Astrocyte (in vitro differentiated cells and primary cell): ENCODE measurements at regions not wholly inside any gene's neighbourhood (a gene's known extent, or its start where the extent isn't known, plus 50 kb on each side); places are given as distances from the start of the nearest gene placed in this dataset.

ENCODE experiments used
- DNase-seq: peaks from one replicate; pipeline ENCODE4 v3.0.0-alpha.2; 2010; ENCODE audit warnings: low read depth
- FAIRE-seq: peaks from 2 replicates; lab custom pipeline; 2011; peaks lifted over from hg19 to GRCh38; lab: Jason Lieb, UNC
- H2AFZ ChIP-seq: 2 replicates; pipeline ENCODE4 v1.6.0; 2012; ENCODE audit warnings: low read depth, low read length, inconsistent platforms
- H3K27ac ChIP-seq: 2 replicates; pipeline ENCODE4 v1.5.1; 2011; ENCODE audit warnings: low read depth, low read length, inconsistent platforms
- H3K27me3 ChIP-seq: 2 replicates; pipeline ENCODE4 v1.6.0; 2011; ENCODE audit warnings: low read length, inconsistent platforms; ENCODE audit not compliant: insufficient read depth
- H3K36me3 ChIP-seq: 2 replicates; pipeline ENCODE4 v1.5.1; 2011; ENCODE audit warnings: low read length, inconsistent platforms; ENCODE audit not compliant: insufficient read depth
- H3K4me1 ChIP-seq: 2 replicates; pipeline ENCODE4 v1.5.1; 2011; ENCODE audit warnings: low read length, inconsistent platforms; ENCODE audit not compliant: insufficient read depth
- H3K4me2 ChIP-seq: 2 replicates; pipeline ENCODE4 v1.6.0; 2012; ENCODE audit warnings: low read length, inconsistent platforms
- H3K4me3 ChIP-seq: 2 replicates; pipeline ENCODE4 v1.5.1; 2011; ENCODE audit warnings: low read depth, mild to moderate bottlenecking, low read length, inconsistent platforms; ENCODE audit not compliant: insufficient read depth
- H3K79me2 ChIP-seq: 2 replicates; pipeline ENCODE4 v1.6.0; 2012; ENCODE audit warnings: mild to moderate bottlenecking, low read length, inconsistent platforms; ENCODE audit not compliant: insufficient read depth
- H3K9ac ChIP-seq: 2 replicates; pipeline ENCODE4 v1.6.0; 2012; ENCODE audit warnings: mild to moderate bottlenecking, low read length, inconsistent platforms
- H3K9me3 ChIP-seq: 2 replicates; pipeline ENCODE4 v1.5.1; 2012; ENCODE audit warnings: low read depth, mild to moderate bottlenecking, low read length, inconsistent platforms; ENCODE audit not compliant: insufficient read depth
- H4K20me1 ChIP-seq: 2 replicates; pipeline ENCODE4 v1.6.0; 2012; ENCODE audit warnings: low read length, inconsistent platforms; ENCODE audit not compliant: insufficient read depth
- H3K27ac Mint-ChIP-seq: one replicate; pipeline ENCODE4 v1.8.0; 2021; ENCODE audit warnings: mild to moderate bottlenecking, mixed read lengths; ENCODE audit not compliant: unreplicated experiment
- H3K27me3 Mint-ChIP-seq: one replicate; pipeline ENCODE4 v1.8.0; 2021; ENCODE audit warnings: low read depth, mixed read lengths; ENCODE audit not compliant: unreplicated experiment
- H3K36me3 Mint-ChIP-seq: one replicate; pipeline ENCODE4 v1.8.0; 2021; ENCODE audit warnings: low read depth, mixed read lengths; ENCODE audit not compliant: unreplicated experiment
- H3K4me1 Mint-ChIP-seq: one replicate; pipeline ENCODE4 v1.8.0; 2021; ENCODE audit warnings: low read depth, mixed read lengths; ENCODE audit not compliant: unreplicated experiment
- H3K4me3 Mint-ChIP-seq: one replicate; pipeline ENCODE4 v1.8.0; 2021; ENCODE audit warnings: mild to moderate bottlenecking, moderate library complexity, mixed read lengths; ENCODE audit not compliant: unreplicated experiment
- H3K9me3 Mint-ChIP-seq: one replicate; pipeline ENCODE4 v1.8.0; 2021; ENCODE audit warnings: mild to moderate bottlenecking, mixed read lengths; ENCODE audit not compliant: unreplicated experiment
- CTCF ChIP-seq: IDR thresholded peaks from 2 replicates; pipeline ENCODE4 v1.5.1; 2011; ENCODE audit warnings: low read depth, mild to moderate bottlenecking, inconsistent platforms, low read length, moderate library complexity; ENCODE audit not compliant: insufficient read depth
- EZH2 ChIP-seq: IDR thresholded peaks from 2 replicates; pipeline ENCODE4 v1.6.1; 2012; ENCODE audit warnings: mild to moderate bottlenecking, low read length, inconsistent platforms; ENCODE audit not compliant: insufficient read depth

DNA sequence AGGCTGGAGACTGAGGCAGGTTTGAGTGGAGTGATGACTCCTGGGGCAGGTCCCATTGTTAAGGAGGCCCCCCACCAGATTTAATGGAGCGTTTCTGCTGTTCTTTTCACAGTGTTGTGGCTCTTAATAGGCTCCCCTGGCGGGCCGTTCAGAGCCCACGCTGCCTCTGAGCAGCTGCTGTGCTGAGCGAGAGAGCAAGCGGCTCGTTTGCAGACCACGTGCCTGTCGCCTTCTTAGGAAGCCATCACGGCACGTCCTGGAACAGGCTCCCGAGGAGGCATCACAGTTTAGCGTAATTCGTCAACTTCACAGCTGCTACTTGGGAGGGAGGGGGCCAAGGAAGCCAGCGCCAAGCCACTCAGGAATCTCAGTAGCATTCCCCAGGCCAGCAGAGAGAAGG, 70.5 kb upstream of the CTTNBP2NL start:
- no peak overlapping the region for H3K9ac ChIP-seq
- H3K4me2 ChIP-seq, result no peak overlapping the region
- H3K4me1 ChIP-seq, result no peaks in the 10 kb centered on the region
- no peaks in the 10 kb centered on the region for H3K79me2 ChIP-seq
- no peaks in the 10 kb centered on the region for H3K9me3 ChIP-seq
- H2AFZ ChIP-seq, result peak overlapping the region; percentile 47
- Mint-ChIP-seq H3K27me3 (peaks cover 24% of the 10 kb centered on the region), H3K36me3 (no peaks in the 10 kb centered on the region), H3K27ac (no peak overlapping the region), H3K4me3 (no peak overlapping the region), H3K4me1 (no peaks in the 10 kb centered on the region), H3K9me3 (no peaks in the 10 kb centered on the region)
- H3K27me3 ChIP-seq, result peaks cover 13% of the 10 kb centered on the region
- FAIRE-seq (no peak), DNase-seq (no peak)
- H3K27ac ChIP-seq, result no peak overlapping the region
- no peaks in the 10 kb centered on the region for H4K20me1 ChIP-seq
- no peak for TF ChIP-seq CTCF
- no peak for TF ChIP-seq EZH2
- H3K36me3 ChIP-seq, result no peaks in the 10 kb centered on the region
- H3K4me3 ChIP-seq, result no peak overlapping the region

GRCh38 chr1:112328600-112328999, 67.4 kb upstream of the CTTNBP2NL start:
- H2AFZ ChIP-seq, result no peak overlapping the region
- H3K27me3 Mint-ChIP-seq, result peaks cover 23% of the 10 kb centered on the region
- no peak overlapping the region for H3K9ac ChIP-seq
- H3K9me3 Mint-ChIP-seq, result no peaks in the 10 kb centered on the region
- no peak for TF ChIP-seq EZH2
- no peak for TF ChIP-seq CTCF
- H3K4me2 ChIP-seq, result no peak overlapping the region
- no peaks in the 10 kb centered on the region for H3K9me3 ChIP-seq
- H4K20me1 ChIP-seq, result no peaks in the 10 kb centered on the region
- DNase-seq, result no peak
- no peaks in the 10 kb centered on the region for H3K4me1 ChIP-seq
- no peak overlapping the region for H3K4me3 Mint-ChIP-seq
- H3K79me2 ChIP-seq, result no peaks in the 10 kb centered on the region
- H3K4me1 Mint-ChIP-seq, result no peaks in the 10 kb centered on the region
- no peak overlapping the region for H3K27ac Mint-ChIP-seq
- H3K4me3 ChIP-seq, result no peak overlapping the region
- peaks cover 9% of the 10 kb centered on the region for H3K27me3 ChIP-seq
- no peak for FAIRE-seq
- H3K27ac ChIP-seq, result no peak overlapping the region
- H3K36me3 ChIP-seq, result no peaks in the 10 kb centered on the region
- H3K36me3 Mint-ChIP-seq, result no peaks in the 10 kb centered on the region

DNA sequence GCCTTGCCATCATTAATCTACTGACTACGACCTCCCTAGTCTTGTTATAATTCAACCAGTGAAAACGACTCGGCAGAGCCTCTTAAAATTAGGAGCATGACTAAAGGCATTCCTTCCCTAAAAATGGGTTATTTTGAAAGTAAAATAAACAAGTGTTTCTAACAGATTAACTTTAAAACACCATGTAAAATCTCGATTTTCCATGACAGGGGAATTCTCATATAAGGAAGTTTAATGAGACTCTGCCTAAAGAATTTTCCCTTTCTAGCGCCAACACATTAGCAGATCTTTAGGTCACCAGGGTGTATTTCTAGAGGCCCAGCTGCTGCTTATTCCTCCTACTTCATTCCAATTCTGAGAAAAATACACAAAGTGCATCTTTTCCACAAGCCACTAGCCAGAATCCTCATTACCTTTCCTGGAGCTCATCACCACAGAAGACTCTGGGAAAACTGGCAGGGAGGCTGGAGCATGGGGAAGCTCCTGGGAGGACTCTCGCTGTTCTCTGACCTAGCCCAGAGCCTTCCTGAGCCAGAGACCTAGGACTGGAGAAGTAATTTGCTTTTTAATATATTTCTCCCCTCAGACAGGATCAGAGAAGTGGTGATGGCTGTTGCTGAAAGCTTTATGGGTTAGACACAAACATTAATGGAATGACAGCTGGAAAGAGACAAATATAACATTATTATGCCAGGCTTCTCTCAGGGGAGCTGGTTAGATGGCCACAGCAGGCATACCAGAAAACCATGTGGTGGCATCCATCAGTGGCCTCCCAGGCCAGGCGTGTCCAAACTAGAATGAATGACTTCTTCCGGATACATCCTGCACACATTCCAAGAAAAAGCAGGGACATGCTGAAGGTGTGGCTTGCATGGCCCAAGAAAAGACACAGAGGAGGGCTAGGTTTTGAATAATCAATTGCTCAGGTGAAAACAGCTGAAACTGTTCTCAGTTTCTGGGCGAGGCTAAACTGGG, 63.6 kb upstream of the CTTNBP2NL start:
- no peak overlapping the region for H3K4me2 ChIP-seq
- H3K27me3 ChIP-seq, result peaks cover 12% of the 10 kb centered on the region
- DNase-seq (no peak), FAIRE-seq (no peak)
- H3K27ac ChIP-seq, result no peak overlapping the region
- TF ChIP-seq EZH2, result no peak
- TF ChIP-seq CTCF, result no peak
- no peaks in the 10 kb centered on the region for H3K4me1 ChIP-seq
- no peak overlapping the region for H3K27ac Mint-ChIP-seq
- H3K4me1 Mint-ChIP-seq, result no peaks in the 10 kb centered on the region
- no peak overlapping the region for H3K4me3 ChIP-seq
- no peak overlapping the region for H2AFZ ChIP-seq
- H3K9me3 ChIP-seq, result no peaks in the 10 kb centered on the region
- peaks cover 23% of the 10 kb centered on the region for H3K27me3 Mint-ChIP-seq
- no peaks in the 10 kb centered on the region for H3K79me2 ChIP-seq
- H4K20me1 ChIP-seq, result no peaks in the 10 kb centered on the region
- no peak overlapping the region for H3K9ac ChIP-seq
- no peaks in the 10 kb centered on the region for H3K9me3 Mint-ChIP-seq
- H3K36me3 ChIP-seq, result no peaks in the 10 kb centered on the region
- H3K4me3 Mint-ChIP-seq, result no peak overlapping the region
- no peaks in the 10 kb centered on the region for H3K36me3 Mint-ChIP-seq
